HG02981 (cell line): ENCODE measurements at regions not wholly inside any gene's neighbourhood (a gene's known extent, or its start where the extent isn't known, plus 50 kb on each side); places are given as distances from the start of the nearest gene placed in this dataset.

Experiments
- ATAC-seq: cut with Tn5 transposase; IDR thresholded peaks from one replicate; pipeline ENCODE4 v1.9.1; 2021; ENCODE audit warnings: mild to moderate bottlenecking, moderate library complexity; ENCODE audit not compliant: unreplicated experiment

DNA sequence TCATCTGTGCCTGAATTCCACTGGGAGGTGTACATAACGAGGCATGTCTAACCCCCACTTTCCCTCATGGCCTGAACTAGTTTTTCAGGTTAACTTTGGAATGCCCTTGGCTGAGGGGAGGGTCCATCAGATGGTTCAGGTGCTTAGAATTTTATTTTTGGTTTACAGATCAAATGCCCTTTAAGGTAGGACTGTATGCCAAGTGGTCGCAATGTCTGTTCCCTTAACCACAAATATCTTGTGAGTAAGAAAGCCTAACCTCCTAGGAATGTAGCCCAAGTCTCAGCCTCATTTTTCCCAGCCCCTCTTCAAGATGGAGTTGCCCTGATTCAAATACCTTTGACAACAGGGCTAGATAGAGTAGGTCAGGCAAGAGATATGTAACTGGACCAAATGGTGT, 78.4 kb downstream of the RNASET2 start:
- no peak for ATAC-seq

DNA sequence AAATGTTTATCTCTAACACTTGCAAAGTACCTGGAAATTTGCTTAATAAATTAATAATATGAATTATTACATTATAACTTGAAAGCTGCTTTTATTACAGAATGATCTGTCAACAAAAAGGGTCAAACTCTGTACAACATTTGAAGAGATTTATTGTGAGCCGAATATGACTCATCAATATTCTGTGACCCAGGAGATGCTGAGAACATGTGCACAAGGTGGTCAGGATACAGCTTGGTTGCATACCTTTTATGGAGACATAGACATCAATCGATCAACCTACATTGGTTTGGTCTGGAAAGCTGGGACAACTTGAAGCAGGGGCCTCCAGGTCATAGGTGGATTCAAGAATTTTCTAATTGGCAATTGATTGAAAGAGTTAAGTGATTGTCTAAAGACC, 79.0 kb downstream of the RNASET2 start:
- ATAC-seq, result no peak

DNA sequence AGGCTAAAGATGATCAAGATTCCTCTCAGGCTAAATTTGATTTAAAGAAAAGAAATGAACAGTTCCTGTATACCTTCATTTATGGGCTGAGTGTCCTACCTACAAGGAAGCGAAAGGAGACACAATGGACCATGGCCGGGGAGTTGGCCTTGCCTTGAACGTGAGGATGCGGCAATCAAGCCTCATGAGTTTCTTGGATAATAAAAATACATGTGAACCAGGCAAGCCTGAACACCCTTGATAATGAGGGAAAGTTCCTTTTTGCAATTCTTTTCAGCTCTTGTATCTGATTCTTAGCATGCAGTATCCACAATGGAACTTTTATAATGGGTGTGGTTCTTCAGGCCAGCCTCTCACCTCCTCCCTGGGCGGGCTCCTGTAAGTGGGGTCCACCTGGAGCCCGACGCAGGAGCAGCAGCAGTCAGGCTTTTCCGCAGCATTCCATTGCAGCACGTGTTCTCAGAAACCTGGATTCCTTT, 83.8 kb downstream of the RNASET2 start:
- ATAC-seq, result no peak

DNA sequence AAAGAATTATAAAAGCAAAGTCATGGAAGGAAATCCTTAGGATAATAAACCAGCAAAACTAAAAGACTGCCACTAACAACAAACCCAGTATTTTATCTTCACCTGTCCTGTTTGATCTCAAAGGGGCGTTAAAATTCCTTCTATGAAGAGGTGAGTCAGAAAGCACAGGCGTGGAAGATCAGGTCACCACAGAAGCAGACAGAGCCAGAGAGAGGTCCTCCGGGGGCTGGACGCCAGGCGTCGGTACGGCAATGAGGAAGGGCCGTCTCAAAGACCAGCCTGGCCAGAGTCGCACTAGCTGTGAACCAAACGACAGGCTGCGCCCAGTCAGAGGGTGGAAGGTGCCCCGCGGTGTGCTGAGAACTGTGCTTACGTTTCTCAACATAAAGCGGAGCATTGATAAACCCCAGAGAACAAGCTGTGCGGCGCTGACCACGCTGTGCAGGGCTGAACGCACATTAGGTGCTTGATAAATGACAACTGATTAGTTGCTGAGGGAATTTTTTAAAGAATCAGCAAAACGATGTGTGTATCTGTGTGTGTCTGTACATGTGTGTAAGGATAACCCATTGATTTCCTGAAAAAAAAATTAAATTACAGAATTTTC, 85.6 kb downstream of the RNASET2 start:
- no peak for ATAC-seq

DNA sequence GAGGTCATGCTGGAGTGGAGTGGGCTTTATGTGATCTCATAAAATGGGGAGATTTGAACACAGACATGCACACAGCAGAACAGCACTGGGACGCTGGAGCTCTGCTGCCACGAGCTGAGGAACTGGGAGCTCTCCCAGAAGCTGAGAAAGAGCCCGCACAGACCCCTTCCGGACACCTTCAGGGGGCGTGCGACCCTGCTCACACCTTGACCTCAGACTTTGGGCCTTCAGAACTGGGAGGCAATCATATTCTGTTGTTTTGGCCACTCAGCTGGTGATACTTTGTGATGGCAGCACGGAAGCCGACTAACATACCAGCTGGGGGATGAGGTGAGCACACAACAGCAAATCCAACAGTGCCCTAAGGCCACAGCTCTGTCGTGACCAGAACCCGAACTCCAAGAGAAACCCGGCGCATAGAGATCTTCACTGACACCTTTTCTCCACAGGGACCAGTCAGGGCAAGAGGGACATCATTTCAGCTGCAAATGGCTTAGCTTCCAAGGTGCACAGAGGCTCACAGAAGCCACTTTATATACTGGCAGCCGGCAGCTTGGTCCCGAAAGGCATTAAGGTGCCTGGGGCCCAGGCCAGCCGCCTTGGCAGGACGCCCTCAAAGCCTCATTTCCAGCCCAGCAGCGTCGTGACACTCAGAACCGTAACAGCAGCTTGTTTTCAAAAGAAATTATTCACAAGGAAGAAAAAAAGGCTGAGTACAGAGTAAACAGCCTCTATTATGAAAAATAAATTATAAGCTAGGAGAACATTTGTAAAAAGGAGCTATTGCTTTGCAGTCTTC, 89.3 kb downstream of the RNASET2 start:
- no peak for ATAC-seq

DNA sequence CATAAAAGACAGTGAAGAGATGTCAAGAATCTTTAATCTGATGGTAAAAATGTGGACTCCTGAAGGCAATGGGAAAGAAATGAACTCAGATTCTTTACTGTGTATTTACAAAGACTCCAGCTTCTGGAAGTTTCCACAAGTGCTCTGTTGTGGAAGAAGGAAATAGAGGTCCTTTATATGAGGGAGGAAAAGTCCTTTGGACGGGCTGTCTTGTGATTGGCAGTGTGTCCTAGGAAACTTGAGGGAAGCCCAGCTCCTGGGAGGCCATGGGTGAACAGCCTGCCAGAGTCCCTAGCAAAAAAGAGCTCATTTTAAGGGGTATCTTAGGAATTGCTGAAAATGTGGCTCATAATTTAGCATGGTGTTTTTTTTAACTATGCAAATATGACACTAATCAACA, 92.0 kb downstream of the RNASET2 start:
- no peak for ATAC-seq

DNA sequence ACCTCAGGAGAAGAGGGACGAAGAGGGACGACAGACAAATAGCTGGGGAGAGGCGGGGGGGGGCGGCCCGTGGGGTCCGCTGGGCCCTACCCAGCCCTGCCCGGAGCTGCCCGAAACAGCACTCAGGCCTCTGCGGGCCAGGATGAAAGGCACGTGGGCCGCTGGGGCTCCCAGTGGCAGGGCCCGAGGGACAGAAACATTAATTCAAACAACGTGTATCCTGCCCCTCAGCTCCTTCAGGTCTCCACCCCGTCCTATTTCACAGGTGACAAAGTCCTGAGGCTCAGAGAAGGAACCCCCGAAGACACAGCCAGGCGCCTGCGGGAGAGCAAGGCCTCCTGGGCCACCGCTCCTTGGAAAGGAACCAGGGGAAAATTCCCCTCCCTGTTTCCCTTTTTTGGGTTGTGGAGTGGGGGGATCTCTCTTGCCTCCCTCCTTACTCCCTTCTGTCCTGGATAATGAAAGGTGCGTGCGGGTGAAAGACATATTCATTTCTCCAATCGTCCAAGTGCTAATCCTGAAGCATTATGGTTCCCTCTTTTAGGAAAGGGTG, 93.3 kb downstream of the RNASET2 start:
- ATAC-seq, result peak; percentile 38

DNA sequence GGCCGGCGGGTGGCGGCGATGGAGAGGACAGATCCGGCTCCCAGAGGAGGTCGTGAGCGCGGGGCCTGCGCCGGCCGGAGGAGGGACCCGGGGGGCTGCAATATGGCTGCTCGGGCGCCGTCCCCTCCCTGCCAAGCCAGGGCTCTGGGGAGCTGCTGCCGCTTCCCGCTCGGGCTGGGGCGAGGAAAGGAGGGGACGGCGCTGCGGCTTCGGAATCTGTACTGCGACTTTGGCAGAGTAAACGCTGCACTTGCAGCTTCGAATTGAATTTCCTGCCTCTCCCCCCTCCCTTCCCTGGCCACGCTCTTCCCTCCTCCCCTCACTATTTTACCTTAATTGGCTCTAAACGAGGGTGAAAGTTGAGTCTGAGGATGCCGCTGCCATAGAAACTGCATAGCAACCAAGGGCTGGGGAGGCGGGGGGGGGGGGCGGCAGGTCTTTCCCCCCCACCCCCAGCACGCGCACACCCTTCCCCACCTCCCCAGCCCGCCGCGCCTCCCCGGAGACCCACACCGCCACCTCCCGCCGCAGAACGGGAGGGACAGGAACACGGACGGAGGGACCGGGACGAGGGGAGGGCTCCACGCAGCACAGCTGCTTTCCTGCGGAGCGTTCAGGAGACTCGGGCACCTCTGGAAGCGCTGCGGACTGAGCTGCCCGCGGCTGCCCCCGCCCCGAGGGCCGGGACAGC, 93.9 kb downstream of the RNASET2 start:
- peak; percentile 54 for ATAC-seq

- ATAC-seq, result no peak
Measured at GRCh38 chr6:166861961-166862286, 94.4 kb downstream of the RNASET2 start.

DNA sequence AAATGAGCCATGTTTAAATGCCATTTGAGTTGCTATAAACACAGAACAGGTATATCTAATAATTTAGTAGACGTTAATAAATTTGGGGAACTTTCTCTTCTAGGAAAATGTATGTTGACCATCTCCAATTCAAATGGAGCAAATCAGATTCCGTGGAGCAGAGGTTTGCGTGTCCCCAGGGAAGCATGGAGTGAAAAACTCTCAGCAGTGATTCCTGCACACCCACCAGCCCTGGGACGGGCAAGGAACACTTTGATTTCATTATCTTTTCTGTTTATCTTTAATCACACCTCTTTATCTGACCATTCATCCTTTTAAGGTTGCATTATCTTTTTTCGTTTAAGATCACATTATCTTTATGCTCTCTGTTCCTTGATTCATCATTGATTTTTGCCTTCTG, 95.0 kb downstream of the RNASET2 start:
- no peak for ATAC-seq

- no peak for ATAC-seq
Measured at GRCh38 chr6:166860392-166860791, 96.0 kb downstream of the RNASET2 start.

DNA sequence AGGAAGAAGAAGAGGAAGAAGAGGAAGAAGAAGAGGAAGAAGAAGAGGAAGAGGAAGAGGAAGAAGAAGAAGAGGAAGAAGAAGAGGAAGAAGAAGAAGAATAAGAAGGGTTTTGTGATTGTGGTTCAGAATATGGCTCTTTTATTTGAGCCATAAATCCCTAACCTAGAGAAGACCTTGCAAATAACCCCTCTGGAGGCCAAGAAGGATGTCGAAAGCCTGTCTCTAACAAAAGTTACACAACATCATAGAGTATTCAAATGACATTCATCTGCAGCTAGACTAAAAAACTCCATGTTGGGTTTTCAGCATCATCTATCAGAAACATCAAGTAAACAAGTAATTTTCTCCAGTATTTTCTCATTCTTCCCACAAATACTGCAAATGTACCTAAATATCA, 100.9 kb downstream of the RNASET2 start:
- ATAC-seq, result no peak

GRCh38 chr6:166853371-166854325, 102.7 kb downstream of the RNASET2 start:
- ATAC-seq, result no peak

- ATAC-seq, result no peak
Measured at GRCh38 chr6:166852451-166852975, 103.8 kb downstream of the RNASET2 start.

DNA sequence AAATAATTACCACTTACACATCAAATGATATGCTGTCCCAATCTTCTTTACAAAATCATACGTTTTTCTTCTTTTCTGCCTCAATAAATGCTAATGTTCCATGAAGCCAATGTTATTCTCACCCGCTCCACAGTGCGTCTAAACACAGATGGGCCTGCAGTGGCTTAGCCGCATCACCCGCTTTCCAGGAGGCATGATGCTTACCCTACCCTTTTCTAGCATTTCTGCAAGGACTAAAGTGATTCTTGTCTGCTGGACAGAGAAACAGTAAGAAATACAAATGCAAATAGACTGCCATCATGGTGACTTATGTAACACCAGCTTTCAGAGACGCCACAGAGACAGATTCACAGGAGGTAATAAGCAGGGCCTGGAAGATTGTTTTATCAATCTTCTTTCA, 104.4 kb downstream of the RNASET2 start:
- no peak for ATAC-seq

DNA sequence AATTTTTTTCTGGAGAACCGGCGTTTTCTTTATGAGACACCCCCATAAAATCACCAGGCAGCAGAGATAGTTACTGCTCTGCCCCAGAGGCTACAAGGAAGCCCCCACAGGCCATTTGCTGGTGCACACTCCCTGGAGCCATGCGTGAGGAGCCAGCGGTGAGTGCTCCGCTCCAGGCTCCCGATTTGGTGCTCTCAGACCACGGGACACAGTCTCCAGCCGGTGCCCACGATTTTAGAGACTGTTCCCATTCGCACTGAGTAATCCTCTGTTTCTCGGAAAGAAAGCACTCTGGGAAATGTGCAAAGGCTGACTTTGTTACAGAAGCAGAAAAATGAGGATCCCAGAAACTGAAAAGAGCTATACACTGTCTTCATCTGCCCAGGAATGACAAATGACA, 104.9 kb downstream of the RNASET2 start:
- ATAC-seq, result no peak

- no peak for ATAC-seq
Measured at GRCh38 chr6:166850677-166851076, 105.7 kb downstream of the RNASET2 start.

DNA sequence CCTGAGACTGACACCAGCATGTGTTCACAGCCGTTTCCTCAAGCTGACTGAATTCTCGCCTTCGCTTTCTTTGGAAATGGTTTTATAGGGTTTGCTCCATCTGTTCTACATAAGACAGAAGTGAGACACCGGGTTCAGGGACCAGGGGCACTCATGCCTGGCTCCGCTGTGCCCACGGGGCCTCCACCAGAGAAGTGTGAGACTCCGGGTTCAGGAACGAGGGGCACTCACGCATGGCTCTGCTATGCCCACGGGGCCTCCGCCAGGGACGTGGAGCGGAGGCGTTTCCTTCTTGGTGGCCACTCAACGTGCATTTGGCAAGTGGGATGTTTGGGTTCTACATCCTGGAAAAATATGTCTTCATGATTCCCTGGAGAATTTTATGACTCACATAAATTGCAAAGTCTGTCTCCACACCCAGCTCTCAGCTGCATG, 106.6 kb downstream of the RNASET2 start:
- ATAC-seq, result no peak

- no peak for ATAC-seq
Measured at GRCh38 chr6:166848979-166849748, 107.2 kb downstream of the RNASET2 start.
